HG02870 (cell line): ENCODE measurements at regions not wholly inside any gene's neighbourhood (a gene's known extent, or its start where the extent isn't known, plus 50 kb on each side); places are given as distances from the start of the nearest gene placed in this dataset.
"Not testable (repeated sequence)": the region's sequence is repeated elsewhere in the genome, so short reads cannot be mapped to it uniquely, and the experiment has no call there.

ENCODE experiments used
- ATAC-seq: cut with Tn5 transposase; IDR thresholded peaks from one replicate; pipeline ENCODE4 v1.9.1; 2021; ENCODE audit warnings: mild to moderate bottlenecking, moderate library complexity; ENCODE audit not compliant: unreplicated experiment

DNA sequence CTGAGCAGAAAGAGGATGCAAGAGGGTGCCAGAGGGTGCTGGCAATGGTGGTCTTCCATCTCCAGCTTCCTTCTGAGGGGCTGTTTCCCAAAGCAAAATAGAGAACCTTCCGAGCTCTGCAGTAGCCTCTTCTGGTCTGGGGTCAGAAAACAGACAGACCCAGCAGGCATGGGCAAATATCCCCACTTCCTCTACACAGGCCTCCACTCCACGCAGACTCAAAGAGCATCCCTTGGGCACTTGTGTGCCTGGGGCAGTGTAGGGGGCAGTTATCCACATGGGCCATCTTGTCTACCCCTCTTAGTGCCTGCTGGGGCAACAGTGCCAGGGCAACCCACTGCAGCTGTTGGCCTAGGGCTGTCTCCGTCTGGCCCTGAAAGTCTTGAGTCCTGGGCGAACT is 231.9 kb downstream of the TTC8 start:
- ATAC-seq: no peak

DNA sequence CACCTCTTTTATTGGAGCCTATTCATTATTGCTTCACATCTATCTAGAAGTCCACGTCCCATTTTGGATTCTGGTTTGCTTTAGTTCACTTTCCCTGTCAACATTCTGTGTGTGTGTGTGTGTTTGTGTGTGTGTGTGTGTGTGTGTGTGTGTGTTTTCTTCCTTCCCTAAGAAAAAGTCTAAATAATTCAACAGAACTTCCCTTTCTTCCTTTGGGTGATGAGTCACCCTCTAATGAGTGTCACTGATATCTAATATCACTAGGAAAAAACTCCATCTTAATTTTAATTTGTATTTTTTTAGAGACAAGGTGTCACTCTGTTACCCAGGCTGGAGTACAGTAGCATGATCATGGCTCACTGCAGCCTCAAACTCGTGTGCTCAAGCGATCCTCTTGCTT is 234.2 kb downstream of the TTC8 start:
- ATAC-seq: no peak

DNA sequence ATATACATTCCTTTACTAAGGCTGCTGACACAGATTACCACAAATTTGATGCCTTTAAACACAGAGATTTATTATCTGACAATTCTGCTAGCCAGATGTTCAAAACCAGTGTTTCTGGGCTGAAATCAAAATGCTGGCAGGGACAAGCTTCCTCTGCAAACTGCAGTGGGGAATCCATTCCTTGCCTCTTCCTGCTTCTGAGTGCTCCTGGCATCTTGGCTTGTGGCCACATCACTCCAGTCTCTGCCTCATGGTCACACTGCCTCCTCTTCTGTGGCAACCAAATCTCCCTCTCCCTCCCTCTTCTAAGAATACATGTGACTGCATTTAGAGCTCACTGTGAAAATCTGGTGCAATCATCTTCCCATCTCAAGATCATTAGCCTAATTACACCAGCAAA is 235.7 kb downstream of the TTC8 start:
- ATAC-seq: no peak

DNA sequence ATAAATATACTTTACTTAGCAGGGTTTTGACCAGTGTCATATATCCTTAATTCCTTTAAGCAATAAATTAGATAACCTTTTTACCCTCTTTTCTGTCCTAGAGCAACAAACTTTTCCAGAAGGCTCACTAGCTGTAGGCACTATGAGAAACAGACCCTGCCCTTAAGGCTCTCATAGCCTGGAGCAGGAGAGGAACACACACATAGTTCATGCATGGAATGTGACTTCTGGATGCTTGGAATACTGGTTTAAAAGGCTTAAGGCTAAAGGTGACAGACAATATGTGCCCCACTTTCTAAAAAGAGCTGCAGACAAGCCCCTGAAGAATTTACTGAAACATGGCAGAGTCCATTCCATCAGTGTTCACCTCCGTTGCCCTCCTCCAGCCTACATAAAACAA is 237.2 kb downstream of the TTC8 start:
- ATAC-seq: no peak

DNA sequence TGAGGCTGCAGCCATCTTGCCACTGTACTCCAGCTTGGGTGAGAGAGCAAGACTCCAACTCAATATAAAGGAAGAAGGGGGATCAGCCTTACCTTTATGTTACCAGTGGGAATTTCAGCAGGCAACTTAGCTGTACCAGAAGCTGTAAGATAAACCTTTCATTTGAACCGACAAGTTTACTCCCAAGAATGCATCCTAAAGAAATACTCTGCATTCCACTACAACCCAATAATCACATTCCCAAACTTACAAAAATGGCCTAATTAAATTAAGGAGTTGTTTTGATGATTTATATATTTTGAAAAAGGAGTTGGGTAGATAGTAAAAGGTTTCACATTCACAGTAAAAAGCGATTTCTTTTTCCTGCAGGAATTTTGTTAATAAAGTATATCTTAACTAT is 241.4 kb downstream of the TTC8 start:
- no peak for ATAC-seq

DNA sequence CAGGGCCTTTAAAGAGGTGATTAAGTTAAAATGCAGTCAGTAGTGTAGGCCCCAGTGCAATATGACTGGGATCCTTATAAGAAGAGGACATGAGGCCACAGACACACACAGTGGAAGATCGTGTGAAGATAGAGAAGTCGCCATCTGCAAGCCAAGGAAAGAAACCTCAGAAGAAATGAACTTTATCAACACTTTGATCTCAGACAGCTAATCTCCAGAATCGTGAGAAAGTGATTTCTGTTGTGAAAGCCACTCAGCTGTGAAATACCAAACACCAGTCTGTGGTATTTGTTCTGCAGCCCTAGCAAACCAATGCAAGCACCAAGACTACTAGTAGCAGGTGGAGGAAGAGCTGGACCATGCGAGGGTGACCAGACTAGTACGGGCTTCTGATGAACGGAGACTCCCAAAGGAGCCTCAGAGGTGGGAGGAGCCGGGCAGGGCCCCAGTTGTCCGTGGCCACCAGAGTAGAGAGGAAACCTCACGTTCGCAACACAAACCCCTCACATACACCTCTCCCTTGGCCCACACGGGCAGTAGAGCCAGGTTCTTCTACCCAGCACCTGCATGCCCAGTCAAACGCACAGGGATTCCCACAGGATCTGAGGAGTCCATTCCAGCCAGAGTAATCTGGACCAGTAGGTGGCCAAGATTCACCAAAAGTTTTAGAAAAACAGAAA is 243.0 kb downstream of the TTC8 start:
- ATAC-seq: no peak

DNA sequence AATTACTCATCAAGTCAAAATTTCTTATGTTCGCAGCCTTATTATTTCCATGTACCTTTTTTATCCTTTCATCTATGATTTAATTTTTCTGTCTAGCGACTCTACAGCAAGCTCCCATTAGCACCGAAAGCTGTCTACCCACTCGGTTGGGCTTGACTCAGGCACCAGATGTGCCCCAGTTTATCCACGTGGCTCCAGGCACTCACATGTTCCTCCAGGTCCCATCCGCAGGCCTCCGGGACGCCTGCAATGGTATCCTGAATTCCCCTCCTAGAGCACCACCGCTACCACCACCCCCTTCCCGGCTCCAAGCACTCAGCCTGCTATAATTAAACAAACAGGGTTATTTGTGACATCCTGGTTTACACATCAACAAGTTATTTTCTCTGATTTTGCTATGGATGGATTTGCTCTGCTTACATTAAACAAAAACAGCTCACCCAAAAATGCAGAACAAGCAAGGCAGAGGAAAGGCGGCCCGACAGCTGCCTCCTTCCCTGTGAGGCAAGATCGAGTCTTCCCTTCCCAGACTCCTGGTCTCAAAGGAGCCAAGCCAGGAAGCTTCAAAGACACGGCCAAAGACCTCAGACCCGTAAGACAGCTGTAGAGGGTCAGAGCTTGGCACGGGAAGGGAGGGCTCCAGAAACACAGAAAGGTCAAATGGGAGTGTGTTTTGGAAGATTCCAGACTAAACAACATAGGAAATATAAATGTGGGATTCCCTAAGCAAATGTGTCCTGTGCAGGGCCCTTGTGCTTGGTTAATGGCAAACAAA is 253.8 kb downstream of the TTC8 start:
- no peak for ATAC-seq

DNA sequence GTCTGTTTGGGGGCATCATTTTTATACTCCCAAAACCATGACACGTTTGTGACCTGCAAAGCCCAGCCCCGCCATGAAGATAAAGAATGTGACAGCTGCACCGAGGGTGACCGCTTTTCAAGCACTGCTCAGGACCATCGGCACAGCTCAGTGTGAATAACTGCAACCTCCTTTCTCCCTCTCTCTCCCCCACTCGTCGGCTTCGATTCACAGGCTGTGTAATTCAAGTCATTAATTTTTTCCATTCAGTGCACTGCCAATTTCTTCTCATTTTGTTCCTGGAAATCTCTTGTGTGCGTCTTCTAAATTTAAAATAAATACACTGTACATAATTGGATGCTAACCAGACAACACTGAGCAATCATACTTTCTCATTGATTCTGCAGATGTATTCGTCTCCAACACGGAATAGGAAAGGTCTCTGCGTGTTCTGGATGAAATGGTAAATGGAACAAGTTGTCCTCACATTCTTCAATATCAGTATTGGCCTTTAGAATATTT is 260.8 kb downstream of the TTC8 start:
- no peak for ATAC-seq

DNA sequence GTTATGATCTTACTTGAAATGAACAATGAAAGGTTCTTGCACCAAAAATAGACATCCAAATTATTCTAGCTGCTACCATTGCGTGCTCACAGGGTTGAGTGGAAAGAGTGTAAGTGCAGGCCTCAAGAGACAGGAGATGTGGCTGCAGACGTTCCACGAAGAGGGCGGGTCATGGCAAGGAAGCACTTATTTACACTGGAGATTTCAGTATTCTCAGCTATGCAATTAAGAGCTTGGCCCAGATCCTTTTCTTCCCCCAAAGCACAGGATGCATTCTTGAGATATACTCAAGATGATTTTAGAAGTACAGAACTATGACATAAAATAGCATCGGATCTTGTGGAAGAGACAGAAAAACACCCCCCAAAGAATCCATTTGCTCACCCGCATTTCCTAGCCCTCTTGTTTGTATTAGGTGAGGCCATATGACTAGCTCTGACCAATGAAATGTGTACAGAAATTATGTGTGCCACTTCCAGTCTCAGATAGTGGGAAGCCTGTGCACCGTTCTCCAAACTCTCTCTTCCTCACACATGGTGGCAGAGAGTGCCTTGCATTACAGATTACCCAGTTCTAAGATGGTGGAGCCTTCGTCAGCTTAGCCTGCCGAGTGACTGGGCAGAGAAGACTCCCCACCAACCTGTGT is 261.4 kb downstream of the TTC8 start:
- ATAC-seq: no peak

DNA sequence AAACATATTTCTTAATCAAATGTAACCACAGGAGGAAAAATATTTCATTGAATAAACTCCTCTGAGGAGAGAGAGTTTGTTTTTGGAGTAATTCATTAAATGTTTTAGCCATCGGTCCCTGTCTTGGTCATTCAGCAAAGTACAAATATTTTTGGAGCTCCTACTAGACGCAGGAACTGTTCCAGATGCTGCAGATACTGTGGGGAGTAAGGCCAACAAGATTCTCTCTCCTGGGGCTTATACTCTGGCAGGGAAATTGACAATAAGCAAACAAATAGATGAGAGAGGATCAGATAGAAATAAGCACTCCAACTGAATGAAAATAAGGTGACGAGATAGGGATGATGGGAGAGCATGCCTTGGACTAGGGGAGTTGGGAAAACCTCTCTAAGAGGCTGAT is 264.1 kb downstream of the TTC8 start:
- ATAC-seq: no peak

DNA sequence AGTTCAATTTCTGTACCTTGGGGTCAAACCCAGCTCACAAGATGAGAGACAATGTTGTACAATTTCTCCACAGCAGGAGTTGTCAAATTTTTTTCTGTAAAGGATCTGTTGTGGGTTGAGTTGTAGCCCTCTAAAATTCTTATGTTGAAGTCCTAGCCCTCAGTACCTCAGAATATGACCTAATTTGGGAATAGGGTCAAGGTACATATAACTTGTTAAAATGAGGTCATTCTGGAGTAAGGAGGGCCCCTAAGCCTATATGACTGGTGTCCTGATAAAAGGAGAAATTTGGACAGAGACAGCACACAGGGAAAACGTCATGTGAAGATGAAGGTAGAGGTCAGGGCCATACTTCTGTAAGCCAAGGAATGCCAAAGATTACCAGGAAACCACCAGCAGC is 264.9 kb downstream of the TTC8 start:
- ATAC-seq: no peak

DNA sequence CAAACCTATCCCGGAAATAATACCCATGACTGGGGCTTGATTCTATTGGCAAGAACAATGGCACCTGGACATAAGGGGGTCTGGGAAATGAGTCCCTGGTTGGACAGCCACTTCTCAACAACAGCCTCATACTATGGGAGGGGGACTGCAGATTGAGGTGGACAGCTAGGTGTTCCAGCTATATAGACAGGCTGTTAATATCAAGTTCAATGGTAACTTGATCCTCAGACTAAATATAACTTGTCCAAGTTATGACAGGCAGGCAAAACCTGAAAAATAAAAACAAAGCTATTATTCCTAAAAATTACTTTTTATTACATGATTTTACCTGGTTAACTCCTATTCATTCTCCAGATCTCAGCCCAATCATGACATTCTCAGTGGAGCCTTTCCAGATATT is 267.3 kb downstream of the TTC8 start:
- no peak for ATAC-seq

DNA sequence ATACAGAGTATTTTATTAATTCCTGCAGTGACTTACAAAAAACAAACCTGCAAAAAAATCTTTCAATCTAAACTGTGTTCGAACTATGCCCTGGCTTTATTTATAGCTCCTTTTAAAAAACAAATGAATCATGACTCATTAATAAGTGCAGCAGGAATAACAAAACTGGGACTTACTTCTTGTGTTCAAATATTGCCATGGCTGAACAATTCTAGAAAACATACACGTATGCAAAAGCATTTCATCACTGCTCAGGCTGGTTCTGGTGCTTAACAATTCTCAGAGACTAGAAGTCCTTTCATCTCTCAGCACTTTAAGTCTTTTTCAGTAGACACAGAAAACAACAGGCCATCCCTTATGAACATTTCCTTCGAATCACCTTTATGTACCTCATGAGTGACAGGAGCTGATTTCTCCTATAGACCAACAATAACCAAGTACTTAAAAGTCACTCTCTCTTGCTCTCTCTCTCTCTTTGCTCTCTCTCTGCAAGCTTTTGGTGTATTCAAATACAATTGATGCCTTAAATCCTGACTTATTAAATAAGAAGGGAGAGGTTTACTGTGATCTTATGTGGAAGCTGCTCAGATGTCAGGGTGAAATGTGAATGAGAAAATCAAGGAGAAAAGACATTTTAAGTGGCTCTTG is 268.8 kb downstream of the TTC8 start:
- ATAC-seq: no peak

DNA sequence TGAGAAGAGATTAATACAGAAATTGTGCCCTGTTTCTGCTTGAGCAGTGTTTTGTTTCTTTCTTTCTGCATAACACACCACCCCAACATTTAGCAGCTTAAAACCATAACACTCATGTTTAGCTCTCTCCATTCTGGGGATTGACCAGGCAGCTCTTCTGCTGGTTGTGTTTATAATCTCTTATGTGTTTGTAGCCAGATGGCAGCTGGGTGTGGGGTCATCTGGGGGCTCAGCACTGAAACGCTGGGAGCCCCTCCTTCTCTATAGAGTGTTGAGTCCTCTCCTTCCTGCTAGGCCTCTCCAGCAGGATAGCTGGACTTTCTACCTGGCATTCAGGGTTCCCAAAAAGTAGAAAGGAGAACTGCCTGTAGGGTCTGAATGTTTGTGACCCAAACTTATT is 270.6 kb downstream of the TTC8 start:
- no peak for ATAC-seq

DNA sequence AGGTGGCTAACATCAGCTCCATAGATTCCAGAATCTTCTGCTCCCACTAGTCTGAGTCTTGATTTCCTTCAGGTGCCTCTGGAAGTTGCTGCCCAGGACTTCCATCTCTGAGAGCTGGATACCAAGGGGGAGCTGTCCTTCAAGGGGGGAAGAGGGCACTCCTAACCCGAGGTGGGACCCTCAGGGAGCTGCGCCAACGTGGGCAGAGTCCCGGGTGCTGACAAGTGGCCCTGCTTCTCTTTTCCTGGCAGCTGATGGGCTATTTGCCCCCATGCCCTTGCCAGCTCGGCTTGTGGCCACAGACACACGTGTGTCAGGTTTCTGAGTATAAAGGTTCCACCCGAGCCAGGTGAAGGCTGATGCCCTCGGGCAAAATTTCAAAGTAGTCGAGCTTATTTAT is 272.5 kb downstream of the TTC8 start:
- no peak for ATAC-seq

DNA sequence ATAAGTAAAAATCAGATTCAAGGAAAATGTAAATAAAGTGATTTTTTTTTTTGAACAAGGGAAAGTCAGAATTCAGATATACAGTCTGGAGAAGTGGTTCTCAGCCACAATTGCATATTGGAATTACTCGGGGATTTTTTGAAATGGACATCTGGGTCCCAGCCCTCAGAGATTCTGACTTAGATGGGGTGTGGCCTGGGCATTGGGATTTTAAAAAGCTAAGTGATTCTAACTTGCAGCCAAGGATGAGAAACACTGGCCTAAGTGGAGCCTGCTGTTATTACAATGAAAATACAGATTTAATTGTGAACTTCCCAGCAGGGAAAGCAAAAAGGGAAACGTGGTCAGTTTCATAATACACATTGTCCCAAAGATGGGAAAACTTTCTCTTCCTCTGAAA is 273.8 kb downstream of the TTC8 start:
- no peak for ATAC-seq

DNA sequence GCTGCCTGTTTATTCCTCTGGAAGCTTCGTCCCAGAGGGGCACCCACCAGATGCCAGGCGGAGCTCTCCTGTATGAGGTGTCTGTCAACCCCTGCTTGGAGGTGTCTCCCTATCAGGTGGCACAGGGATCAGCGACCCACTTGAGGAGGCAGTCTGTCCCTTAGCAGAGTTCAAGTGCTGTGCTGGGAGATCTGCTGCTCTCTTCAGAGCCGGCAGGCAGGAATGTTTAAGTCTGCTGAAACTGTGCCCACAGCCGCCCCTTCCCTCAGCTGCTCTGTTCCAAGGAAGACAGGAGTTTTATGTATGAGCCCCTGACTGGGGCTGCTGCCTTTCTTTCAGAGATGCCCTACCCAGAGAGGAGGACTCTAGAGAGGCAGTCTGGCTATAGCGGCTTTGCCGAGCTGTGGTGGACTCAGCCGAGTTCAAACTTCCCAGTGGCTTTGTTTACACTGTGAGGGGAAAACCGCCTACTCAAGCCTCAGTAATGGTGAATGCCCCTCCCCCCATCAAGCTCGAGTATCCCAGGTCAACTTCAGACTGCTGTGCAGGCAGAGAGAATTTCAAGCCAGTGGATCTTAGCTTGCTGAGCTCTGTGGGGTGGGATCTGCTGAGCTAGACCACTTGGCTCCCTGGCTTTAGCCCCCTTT is 279.8 kb downstream of the TTC8 start:
- ATAC-seq: not testable (repeated sequence)

DNA sequence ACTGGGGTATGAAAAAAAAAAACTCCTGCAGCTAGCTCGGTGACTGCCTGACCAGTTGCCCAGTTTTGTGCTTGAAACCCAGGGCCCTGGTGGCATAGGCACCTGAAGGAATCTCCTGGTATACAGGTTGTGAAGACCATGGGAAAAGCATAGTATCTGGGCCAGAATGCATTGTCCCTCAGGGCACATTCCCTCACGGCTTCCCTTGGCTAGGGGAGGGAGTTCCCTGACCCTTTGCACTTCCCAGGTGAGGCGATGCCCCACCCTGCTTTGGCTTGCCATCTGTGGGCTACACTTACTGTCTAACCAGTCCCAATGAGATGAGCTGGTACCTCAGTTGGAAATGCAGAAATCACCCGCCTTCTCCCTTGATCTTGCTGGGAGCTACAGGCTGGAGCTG is 280.4 kb downstream of the TTC8 start:
- ATAC-seq: not testable (repeated sequence)
